HG03342 (cell line): ENCODE measurements at regions not wholly inside any gene's neighbourhood (a gene's known extent, or its start where the extent isn't known, plus 50 kb on each side); places are given as distances from the start of the nearest gene placed in this dataset.

Experiments
- ATAC-seq: cut with Tn5 transposase; IDR thresholded peaks from one replicate; pipeline ENCODE4 v1.9.1; 2021; ENCODE audit warnings: mild to moderate bottlenecking, moderate library complexity; ENCODE audit not compliant: unreplicated experiment

DNA sequence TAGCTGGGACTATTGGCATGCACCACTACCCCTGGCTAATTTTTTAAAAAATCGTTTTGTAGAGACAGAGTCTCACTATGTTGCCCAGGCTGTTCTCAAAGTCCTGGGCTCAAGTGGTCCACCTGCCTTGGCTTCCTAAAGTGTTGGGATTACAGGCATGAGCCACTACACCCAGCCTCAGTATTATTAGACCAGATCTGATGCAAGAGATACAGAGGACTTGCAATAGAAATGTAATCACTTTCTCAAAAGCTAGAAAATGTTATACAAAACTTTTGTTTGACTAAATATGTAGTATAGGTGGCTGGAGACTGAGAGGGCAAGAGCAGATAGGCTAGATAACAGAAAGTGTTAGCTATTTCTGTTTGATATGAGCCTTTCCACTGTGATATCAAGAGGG lies 531.9 kb downstream of the SOX2 start:
- ATAC-seq = no peak

DNA sequence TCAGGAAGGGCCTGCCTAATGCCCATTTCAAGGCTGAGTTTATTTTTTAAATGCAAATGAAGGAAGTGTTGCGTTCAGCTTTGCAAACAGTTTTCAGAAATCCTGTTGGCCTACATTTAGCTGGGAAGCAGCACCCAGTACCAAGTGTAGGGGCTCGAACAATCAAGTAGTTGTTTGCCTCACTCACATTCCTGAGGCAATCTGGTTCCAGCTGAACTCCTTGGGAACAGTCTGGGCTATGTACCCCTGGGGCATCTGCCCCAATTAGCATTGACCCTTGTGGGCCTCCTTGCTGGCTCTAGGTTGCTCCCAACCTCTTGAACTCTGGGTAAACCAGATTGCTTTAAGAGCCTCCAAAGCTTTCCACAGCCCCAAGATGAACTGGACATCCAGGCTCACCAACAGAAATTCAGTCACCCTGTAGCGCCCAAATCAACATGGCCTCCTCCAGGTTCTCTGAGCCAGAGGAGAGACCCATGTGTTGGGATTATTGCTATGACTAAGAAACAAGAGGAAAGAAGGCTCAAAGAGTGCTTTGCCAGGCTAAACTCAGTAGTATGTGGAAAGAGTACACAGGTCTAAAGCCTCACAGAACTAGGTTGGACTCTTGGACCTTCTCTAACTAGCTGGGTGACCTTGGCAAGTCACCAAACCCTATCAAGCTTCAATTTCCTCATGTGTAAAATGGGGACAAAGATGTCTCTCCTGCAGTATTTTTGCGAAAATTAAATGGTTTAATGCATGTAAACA lies 532.7 kb downstream of the SOX2 start:
- ATAC-seq = no peak

DNA sequence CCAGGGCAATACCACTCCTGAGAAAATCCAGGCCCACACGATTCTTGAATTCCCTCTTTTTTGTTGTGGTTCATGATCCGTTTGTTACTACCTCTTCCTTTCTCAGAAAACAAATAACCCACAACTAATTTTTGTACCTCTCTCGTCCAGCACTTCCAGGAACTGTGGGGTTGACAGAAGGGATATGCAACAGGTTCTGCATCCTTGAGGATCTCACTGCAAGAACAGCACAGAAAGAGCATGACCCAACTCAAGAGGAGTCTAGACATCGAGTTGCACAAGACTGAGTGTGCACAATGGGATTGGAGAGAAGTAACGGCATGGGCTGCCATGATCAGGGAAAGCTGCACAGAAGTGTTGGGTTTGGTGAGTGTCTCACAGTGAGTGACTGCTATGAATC lies 533.3 kb downstream of the SOX2 start:
- no peak for ATAC-seq

DNA sequence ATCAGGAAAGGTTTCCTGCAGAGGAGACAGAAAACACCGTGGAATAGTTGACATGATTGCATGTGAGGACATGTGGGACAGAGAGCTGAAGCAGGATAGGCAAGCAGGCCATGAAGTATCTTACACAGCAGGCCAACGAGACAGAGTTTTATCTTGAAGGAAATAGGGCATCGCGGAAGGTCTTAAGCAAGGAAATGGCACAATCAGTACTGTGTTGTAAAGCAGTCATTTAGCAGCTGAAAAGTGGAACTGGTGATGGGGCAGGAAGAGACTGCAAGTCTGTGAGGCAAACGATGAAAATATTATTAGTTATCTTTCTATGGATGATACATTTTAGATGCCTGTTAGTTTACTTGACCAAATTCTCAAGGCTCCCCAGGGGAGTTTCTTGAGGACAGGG lies 535.1 kb downstream of the SOX2 start:
- ATAC-seq = no peak

DNA sequence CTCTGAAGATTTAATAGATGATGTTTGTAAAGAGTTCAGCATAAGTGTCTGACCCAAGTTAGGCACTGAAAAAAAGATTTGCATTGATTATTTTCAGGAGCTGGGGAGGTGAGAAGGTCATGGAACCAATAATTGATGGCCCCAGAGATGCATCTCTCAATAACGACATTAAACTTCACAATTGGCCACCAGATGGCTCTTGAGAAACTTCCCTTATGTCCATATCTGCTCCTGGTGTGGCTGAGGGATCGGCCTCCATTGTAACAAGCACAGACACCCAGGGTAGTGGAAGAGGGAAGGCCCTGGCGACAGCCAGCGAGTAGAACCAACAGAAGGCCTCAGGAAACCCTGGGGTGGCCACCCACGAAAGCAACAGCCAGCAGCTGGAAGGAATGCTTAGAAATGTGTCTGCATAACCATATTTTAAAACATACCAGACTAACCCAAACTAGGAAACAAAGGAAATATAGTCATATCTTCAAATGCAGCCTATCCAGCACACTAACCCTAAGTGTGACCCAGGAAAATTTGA lies 536.7 kb downstream of the SOX2 start:
- no peak for ATAC-seq

DNA sequence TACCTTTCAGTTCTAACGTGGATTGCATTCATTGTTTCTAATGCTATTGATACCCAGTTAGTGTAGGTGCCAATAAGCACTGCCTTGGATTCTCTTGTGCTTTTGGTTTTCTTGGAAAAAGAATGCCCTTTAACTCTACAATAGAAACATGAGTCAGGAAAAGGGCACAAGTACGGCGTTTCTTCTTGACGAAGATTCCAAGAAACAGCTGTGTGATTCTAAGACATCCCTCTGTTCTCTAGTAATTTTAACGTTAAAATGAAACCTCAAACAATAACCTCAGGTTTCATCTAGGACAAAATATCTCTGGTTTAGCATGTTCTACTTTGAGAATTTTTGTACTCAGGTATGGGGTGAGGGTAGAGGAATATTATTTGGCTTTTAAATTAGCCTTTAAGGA lies 540.5 kb upstream of the ATP11B start:
- no peak for ATAC-seq

DNA sequence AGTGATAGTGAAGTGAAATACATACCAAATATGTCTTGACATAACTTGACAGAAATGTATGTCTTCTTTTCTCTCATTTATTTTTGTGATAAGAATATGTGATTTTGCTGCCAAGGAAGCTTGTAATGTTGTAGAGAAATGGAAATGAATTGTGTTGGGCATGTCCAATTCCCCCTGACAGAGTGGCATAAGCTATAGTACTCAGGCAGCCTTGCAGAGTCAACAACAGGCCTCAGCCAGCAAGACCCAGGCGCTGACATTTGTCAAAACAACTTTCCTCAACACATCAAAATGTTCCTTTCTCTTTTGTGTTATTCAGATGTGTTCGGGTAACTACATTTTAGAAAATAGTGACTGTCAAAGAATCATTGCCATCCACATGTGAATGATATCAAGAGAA lies 538.1 kb upstream of the ATP11B start:
- ATAC-seq = no peak

DNA sequence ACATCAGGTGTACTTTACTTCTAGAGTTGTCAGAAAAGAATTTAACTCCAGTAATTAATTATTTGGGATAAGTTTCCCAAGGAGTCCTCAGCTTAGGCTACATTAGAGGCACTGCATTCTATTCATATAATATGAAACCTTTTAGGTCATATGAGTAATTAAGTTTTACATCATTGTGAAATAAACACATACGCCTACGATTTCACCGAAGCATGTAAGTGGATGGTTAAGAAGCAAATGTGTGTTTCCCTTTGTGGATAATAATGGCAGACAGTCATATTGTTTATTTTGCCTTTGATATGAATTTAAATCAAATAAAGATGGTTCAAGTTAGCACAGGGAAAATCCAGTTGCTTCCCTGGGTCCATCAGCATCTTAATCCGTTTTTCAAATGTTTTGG lies 535.9 kb upstream of the ATP11B start:
- no peak for ATAC-seq

DNA sequence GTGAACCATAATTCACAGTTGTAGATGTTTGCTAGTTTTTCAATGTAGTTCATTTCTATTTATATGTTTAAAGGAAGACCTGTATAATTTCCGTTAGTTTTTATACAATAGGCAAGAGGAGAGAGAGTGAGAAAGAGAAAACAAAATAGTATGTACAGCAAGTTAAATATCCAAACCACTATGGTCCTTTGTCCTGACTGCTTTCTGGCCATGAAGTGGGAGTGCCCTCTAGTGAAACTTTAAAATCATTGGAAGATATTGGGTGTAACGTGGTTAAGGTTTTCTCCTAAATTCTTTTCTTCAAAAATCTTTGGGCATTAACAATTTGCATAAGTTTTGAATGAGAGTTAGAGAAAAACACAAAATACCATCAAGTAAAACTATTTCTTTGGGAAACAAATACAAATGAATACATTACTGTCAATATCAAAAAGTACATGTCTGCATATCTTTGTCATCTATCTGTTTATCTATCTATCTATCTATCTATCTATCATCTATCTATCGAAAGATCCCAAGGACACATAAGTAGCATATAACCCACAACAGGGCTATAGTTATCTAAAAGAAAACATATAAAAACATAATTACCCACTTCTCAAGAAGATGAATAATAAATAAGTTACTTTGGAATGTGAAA lies 534.6 kb upstream of the ATP11B start:
- ATAC-seq = no peak

DNA sequence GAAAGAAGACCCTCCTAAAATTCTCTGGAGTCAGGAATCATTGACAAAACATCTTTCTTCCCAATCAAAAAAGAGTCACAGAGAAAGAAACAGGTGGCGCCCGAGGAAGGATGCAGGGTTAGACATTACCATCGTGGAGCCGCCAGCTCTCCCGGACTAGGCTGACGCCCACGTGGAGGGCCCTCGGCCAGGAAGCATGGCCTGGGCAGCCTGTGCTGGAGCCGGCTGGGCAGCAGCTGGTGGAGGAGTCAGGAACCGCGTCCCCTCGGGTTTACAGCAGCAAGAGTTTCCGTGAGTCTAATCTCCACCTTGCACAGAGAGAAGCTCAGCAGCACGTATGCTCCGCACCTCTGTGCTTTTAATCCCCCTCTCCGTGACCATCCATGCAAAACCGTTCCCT lies 533.7 kb upstream of the ATP11B start:
- no peak for ATAC-seq

DNA sequence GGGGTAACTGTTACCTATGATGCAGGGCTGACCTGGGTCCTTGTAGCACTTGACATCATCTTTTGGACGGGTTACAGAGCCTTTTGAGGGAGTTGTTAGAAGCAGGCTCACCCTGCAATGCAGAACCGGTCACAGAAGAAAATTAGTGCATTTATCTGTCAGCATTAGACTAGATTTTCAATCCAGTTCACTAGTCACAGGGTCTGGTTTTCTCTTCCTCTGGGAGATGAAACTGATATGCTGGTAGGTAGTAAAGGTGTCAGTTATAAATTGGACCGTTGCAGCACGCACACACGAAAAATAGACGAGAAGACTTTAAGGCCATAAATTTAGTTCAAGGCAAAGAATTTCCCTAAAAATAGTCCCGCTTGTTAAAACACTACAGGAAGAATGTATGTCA lies 532.3 kb upstream of the ATP11B start:
- no peak for ATAC-seq

DNA sequence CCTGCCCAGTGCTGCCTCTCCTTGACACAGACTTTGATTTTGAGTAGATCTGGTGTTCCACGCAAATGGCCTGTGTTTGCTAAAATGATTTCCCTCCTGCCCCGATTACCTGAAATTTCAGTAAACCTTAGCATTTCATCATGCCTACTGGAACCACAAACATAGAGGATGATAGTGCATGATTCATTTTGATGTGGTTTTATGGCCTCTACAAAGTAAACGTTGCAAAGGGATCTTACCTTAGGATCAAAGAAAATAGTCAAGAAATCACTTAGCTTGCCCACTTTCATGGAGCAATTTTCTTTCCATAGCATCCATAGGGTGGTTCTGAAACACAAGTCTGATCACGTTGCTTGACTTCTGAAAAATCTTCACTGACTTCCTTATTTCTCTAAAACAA lies 524.6 kb upstream of the ATP11B start:
- no peak for ATAC-seq

DNA sequence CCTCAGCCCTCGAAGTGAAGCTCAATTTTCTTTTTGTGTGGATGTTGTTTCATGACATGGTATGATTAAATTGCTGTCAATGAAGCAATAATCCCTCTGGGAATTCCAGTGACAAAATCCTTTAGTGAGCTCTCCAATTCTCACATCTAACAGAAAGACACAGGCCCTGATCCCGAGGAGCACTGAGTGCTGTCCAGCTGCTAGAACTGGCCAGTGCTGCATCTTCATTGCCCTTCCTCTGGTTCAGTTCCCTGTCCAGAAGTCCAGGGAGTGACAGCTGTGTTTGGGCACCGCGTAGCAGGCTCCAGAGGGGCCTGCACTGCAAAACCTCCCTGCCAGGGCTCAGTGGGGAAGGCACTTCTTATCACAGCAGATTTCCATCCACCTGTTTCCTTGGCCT lies 516.8 kb upstream of the ATP11B start:
- ATAC-seq = no peak

DNA sequence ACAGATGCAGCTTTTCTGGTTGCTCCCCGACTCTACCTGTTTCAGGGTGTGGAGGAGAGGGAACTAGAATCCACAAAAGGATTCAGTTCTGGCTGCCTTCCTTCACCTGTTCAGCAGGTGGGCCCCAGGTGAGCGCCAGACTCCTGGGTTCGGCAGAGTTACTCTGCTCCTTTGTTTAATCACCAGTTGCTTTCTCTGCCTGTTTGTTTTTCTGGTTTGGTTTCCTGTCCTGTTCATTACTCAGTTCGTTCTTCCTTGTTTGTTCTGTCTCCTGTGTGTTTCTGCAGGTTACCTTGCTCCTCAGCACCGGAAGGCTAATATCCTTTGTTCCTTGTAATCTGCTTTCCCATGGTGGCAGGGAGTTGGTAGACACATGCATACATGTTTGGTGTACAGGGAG lies 508.5 kb upstream of the ATP11B start:
- no peak for ATAC-seq

DNA sequence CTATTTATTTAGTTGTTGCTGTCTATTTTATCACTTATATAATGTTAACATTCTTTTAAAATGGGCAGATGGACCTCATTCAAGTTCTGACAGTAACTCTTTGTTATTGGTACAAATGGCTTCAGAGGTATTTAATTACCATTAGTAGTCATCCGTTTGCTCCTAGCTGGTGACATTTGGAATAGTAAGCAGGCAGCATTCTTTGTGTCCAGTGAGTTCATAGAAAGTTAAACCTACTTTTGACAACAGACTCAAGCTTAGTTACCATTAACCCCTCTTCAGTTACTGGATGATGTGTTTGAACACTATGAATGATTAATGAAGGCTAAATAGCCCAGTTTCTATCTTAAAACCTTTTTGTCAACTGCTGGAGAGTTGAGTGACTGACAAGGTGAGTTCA lies 500.7 kb upstream of the ATP11B start:
- no peak for ATAC-seq

DNA sequence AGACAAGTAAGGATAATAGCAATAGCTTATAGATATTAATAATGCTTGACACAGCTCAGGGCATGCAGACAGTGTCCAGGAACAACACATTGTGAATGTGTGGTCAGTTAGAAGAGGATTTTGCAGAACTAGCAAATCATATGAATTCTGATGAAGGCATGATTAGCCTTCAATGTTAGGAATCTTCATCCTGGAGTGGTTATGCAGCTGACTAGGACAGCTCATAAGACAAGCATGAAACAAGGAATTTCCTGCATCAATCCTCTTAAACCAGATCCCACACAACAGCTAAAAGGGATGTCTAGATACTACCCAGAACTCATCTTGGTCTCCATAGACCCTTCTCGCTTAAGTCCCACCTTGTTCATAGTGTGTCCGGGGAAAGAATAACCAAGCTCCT lies 499.0 kb upstream of the ATP11B start:
- no peak for ATAC-seq

DNA sequence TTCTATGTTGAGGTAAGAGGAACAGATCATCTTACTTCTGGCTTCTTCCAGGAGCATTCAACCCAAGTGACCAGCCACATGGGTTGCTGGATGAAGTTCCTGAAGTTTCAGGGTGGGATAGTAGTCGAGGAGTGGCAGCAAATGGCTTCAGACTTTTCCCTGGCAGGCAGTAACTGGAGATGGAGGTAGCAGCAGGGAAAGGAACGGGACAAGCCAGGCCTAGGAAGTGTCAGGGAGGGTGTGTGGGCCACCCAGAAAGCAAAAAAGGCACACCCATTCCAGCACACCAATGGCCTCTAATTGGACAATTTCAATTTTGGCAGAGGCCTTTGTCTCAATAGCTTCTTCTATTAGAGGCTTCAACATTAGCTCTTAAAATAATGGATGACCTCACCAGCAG lies 498.6 kb upstream of the ATP11B start:
- ATAC-seq = no peak

DNA sequence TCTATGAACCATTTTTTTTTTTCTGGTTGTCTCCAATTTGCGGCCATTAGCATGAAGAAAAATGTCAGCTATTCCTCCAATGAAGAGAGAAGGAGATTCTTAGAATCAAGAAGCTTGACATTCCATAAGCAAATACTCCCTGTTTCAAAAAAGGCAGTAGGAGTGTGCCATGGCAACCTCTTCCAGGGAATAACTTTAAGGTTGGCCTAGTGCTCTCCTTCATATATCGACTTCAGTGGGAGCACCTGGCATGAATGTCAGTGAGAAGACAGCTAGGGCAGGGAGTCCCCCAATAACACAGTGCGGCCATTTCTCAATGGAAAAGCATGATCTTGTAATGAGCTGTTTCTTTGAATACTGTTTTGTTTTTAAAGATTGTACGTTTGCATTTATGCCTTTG lies 493.0 kb upstream of the ATP11B start:
- no peak for ATAC-seq

DNA sequence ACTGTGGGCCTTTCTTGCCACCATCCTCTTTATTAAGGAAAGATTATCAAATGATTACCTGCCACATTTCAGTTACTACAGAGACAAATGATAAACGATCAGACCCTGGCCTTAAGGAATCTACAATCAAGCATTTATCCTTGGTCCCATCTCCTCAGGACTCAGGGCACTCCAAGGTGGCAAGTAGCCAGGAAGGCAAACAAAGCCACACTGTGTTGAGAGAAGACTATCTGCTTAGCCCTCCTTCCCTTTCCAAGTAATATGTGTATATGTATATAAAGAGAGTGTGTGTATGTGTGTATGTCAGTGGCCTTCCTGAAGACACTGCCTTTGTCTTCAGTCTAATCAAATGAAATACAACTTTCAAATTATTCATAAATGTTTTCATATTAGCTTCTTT lies 490.1 kb upstream of the ATP11B start:
- no peak for ATAC-seq

DNA sequence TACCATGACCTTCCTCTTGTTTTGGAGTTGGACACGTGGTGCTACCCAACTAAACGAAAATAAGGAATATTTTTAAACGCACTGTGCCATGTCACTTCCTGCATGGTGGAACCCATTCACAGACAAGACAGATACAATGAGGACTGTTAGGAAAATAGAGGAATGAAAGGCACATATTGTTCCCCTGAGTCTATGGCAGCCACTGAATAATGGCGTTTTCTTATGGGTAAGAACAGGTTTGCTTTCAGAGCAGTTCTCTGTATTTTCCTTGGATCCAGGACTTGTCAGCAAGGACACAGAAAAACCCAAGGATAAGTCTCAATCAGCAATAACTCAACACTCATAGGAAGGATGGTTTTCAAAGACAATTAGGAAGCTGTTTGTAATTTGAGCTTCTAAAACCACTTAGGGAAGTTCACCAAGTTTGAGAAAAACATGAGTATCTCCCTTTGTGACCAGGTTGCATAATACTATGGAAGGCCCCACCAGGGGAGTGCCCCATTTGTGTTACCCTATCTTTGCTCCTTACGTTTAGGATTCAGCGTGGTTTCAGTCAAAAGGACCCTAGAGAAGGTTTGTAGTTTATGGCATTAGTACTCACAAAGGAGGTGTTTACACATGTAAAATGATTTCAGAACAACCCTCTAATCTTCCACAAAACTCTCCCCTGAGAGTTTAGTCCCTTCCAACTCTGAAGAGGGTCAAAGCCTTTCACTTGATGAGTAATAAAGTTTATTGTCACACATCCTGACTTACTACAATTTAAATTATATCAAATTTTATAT lies 487.2 kb upstream of the ATP11B start:
- no peak for ATAC-seq

DNA sequence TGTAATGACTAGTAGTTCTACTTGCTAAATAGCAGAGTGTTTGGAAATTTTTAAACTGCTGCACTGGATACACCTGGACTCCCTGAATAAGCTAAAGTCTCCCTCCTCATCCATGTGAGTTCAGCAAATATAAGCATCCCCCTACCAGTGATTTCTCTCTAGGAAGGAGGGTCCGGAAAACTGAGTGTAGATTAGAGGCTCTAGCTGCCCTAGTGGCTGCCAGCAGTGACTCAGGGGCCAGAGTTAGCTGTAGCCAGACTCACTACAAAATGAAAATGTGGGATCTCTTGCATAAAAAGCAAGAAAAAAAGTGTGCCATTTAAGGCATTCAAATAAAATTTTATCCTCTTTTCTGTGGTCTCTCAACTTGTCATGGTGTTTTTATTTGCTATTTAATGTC lies 485.0 kb upstream of the ATP11B start:
- ATAC-seq = no peak

DNA sequence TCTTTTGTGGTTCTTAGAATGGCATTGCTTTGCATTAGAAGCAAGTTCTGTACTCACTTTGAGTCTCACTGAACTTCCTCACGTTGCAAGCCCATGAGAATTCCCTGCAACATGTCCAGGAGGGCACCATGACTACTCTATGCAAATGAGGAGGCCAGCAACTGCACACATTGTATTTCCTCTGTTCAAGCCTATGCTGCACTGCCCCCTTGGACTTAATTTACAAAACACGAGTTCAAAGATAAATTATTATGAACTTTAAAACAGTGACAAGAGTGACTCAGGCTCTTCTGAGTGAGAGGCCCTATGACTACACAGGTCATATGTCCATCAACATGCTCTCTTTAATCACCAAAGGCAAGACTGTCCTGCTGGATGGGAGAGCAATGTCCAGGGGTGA lies 484.2 kb upstream of the ATP11B start:
- no peak for ATAC-seq
